ENCODE measurements at regions not wholly inside any gene's neighbourhood (a gene's known extent, or its start where the extent isn't known, plus 50 kb on each side); places are given as distances from the start of the nearest gene placed in this dataset.
A peak's percentile ranks its signal among the peaks of the same experiment; 100 is the strongest.

GRCh38 chr11:116077092-116077491, 572.9 kb upstream of the CADM1 start:
- Histone ChIP-seq H4K20me1 (ENCODE audit: insufficient read depth, low read length) (no peaks in the 10 kb centered on the region), H3K79me2 (ENCODE audit: insufficient read depth, low read length) (no peaks in the 10 kb centered on the region), H3K4me3 (replicated peaks in 1 of 3; ENCODE audit: insufficient read depth in 1 of 3, low read depth in 2 of 3, low read length in 3 of 3) (no peak overlapping the region), H3K9me3 (ENCODE audit: low read length) (no peaks in the 10 kb centered on the region), H3K27me3 (ENCODE audit: control insufficient read depth in 1 of 2, insufficient read depth in 2 of 2, low read length in 2 of 2) (peaks cover 5 to 20% of the 10 kb centered on the region in 2 experiments; a peak in 3 of 5 replicates), H2AFZ (ENCODE audit: low read length) (no peak overlapping the region), H3K36me3 (replicated peaks in 1 of 2; ENCODE audit: control insufficient read depth in 1 of 2, insufficient read depth in 2 of 2, low read length in 2 of 2) (no peaks in the 10 kb centered on the region), H3K27ac (ENCODE audit: extremely low read length, insufficient read depth, low read length) (no peak overlapping the region), H3K4me2 (ENCODE audit: low read depth, low read length) (no peak overlapping the region), H3K4me1 (ENCODE audit: insufficient read depth, low read length) (no peaks in the 10 kb centered on the region), H3K9ac (ENCODE audit: insufficient read depth, low read depth, low read length) (no peak overlapping the region)
- intact Hi-C loops (cut with micrococcal nuclease; ENCODE audit: unreplicated experiment) = no loop called here
- FAIRE-seq (no peak), ATAC-seq (no peak), DNase-seq (ENCODE audit: low spot score) (no peak)
- in situ Hi-C loops (cut with HindIII; ENCODE audit: extremely low pct_ligation_motif_present, low pct_unique_long_range_greater_than_20kb) = no loop called here
- ChIA-PET CTCF (ENCODE audit: low intra/inter-chr PET ratio, low total read pairs) (no interaction called here), POLR2A (no interaction called here)
- no TSS peak for BruUV-seq (replicated peaks)
- no peak for TF ChIP-seq FOXA1 (IDR thresholded peaks at IDR 0.05)
- no peak for TF ChIP-seq FOXA1 (CRISPR knock-in tag; IDR thresholded peaks at IDR 0.05)
- TF ChIP-seq MAFK (conservative IDR thresholded peaks at IDR 0.05 in 1 of 2, IDR thresholded peaks at IDR 0.05 in 1 of 2; ENCODE audit: low read length in 2 of 2) = peak; percentile 92 to 98
- peak; percentile 96 for TF ChIP-seq MAFF (IDR thresholded peaks at IDR 0.05; ENCODE audit: low read depth, low read length)
- 10% methylated on average over 2 of the region's 2 CpGs for WGBS (ENCODE audit: low lambda C conversion rate)

- ATAC-seq = no peak; the same call in 2 of the 3 replicates
- Histone ChIP-seq H3K27ac (ENCODE audit: extremely low read length, insufficient read depth, low read length) (no peak overlapping the region), H3K27me3 (ENCODE audit: control insufficient read depth in 1 of 2, insufficient read depth in 2 of 2, low read length in 2 of 2) (peaks cover 10 to 38% of the 10 kb centered on the region in 2 experiments; a peak in 4 of 5 replicates), H3K4me2 (ENCODE audit: low read depth, low read length) (no peak overlapping the region), H2AFZ (ENCODE audit: low read length) (no peak overlapping the region), H4K20me1 (ENCODE audit: insufficient read depth, low read length) (no peaks in the 10 kb centered on the region), H3K36me3 (replicated peaks in 1 of 2; ENCODE audit: control insufficient read depth in 1 of 2, insufficient read depth in 2 of 2, low read length in 2 of 2) (no peaks in the 10 kb centered on the region), H3K79me2 (ENCODE audit: insufficient read depth, low read length) (no peaks in the 10 kb centered on the region), H3K9ac (ENCODE audit: insufficient read depth, low read depth, low read length) (no peak overlapping the region), H3K4me1 (ENCODE audit: insufficient read depth, low read length) (no peaks in the 10 kb centered on the region), H3K9me3 (ENCODE audit: low read length) (no peaks in the 10 kb centered on the region), H3K4me3 (replicated peaks in 1 of 3; ENCODE audit: insufficient read depth in 1 of 3, low read depth in 2 of 3, low read length in 3 of 3) (no peak overlapping the region)
- intact Hi-C loops (cut with micrococcal nuclease; ENCODE audit: unreplicated experiment) = no loop called here
- no TSS peak for BruUV-seq (replicated peaks)
- no peak for DNase-seq (ENCODE audit: low spot score)
- no peak for FAIRE-seq
- in situ Hi-C loops (cut with HindIII; ENCODE audit: extremely low pct_ligation_motif_present, low pct_unique_long_range_greater_than_20kb) = no loop called here
- TF ChIP-seq ZNF136 (CRISPR knock-in tag; IDR thresholded peaks at IDR 0.05; ENCODE audit: low read depth) = no peak
- TF ChIP-seq MIXL1 (CRISPR knock-in tag; IDR thresholded peaks at IDR 0.05) = no peak
- TF ChIP-seq CEBPB (IDR thresholded peaks at IDR 0.05; ENCODE audit: borderline replicate concordance, low read depth, low read length) = peak; percentile 73; the same call in 1 of the 2 replicates
- 22% methylated on average over 17 of the region's 18 CpGs for WGBS (ENCODE audit: low lambda C conversion rate)
- CTCF ChIA-PET (ENCODE audit: low intra/inter-chr PET ratio, low total read pairs) = no interaction called here
- POLR2A ChIA-PET = no interaction called here
These were observed 569.9 kb upstream of the CADM1 start for GRCh38 chr11:116073854-116074837.

Data from HepG2 (cell line).